ENCODE measurements at regions not wholly inside any gene's neighbourhood (a gene's known extent, or its start where the extent isn't known, plus 50 kb on each side); places are given as distances from the start of the nearest gene placed in this dataset.

- Histone ChIP-seq H3K9me3 (ENCODE audit: control insufficient read depth, low read depth, low read length) (peaks cover 6% of the 10 kb centered on the region), H4K8ac (replicated peaks; ENCODE audit: insufficient read length, low read depth, low read length) (no peak overlapping the region), H3K79me2 (ENCODE audit: insufficient read depth, low read length) (no peaks in the 10 kb centered on the region), H4K20me1 (ENCODE audit: control insufficient read depth, insufficient read depth, insufficient read length) (no peaks in the 10 kb centered on the region), H2BK20ac (ENCODE audit: low read depth, low read length, poor library complexity, severe bottlenecking) (no peak overlapping the region), H3K23me2 (ENCODE audit: insufficient read length, low read depth, low read length, poor library complexity, severe bottlenecking) (no peaks in the 10 kb centered on the region), H2BK120ac (ENCODE audit: low read depth, low read length, poor library complexity, severe bottlenecking) (no peak overlapping the region), H4K91ac (ENCODE audit: insufficient read length, low read depth, low read length) (no peak overlapping the region), H3T11ph (ENCODE audit: low read length) (no peak overlapping the region), H3K9ac (ENCODE audit: extremely low read depth, insufficient read length, low read length) (no peak overlapping the region), H3K4ac (ENCODE audit: low read depth, low read length) (no peak overlapping the region), H3K4me2 (ENCODE audit: insufficient read depth, insufficient read length, low read length) (no peak overlapping the region), H2BK5ac (ENCODE audit: insufficient read length, low read length) (no peak overlapping the region), H3K23ac (ENCODE audit: insufficient read length, low read depth, low read length) (no peak overlapping the region), H3K27me3 (ENCODE audit: insufficient read depth, low read length) (no peaks in the 10 kb centered on the region), H3K14ac (ENCODE audit: insufficient read depth, low read length) (no peak overlapping the region), H3K18ac (ENCODE audit: insufficient read length, low read depth, low read length) (no peak overlapping the region), H2BK12ac (ENCODE audit: insufficient read length, low read depth, low read length) (no peak overlapping the region), H2AK5ac (ENCODE audit: insufficient read length, low read length) (no peak overlapping the region), H3K27ac (ENCODE audit: insufficient read length, low read depth, low read length) (no peak overlapping the region), H3K4me1 (ENCODE audit: insufficient read depth, low read length) (no peaks in the 10 kb centered on the region), H2BK15ac (ENCODE audit: low read depth, low read length) (no peak overlapping the region), H3K79me1 (ENCODE audit: insufficient read depth, low read depth, low read length, poor library complexity, severe bottlenecking) (no peaks in the 10 kb centered on the region), H2AFZ (ENCODE audit: low read length) (no peak overlapping the region), H3K56ac (ENCODE audit: insufficient read length, low read depth, low read length) (no peak overlapping the region), H4K5ac (ENCODE audit: insufficient read length, low read depth, low read length) (no peak overlapping the region)
- DNase-seq, result no peak
- Mint-ChIP-seq H3K27ac (no peak overlapping the region), H3K36me3 (ENCODE audit: insufficient read depth in 1 of 3, low read depth in 3 of 3) (no peaks in the 10 kb centered on the region), H3K9me3 (peaks cover 0 to 2% of the 10 kb centered on the region in 2 experiments; a peak in 1 of 5 replicates), H3K27me3 (ENCODE audit: low read depth) (peaks cover 6% of the 10 kb centered on the region), H3K4me1 (no peaks in the 10 kb centered on the region), H3K4me3 (no peak overlapping the region)
- no CpG with 5 or more reads among the region's 2 CpGs for WGBS (ENCODE audit: extremely low coverage, insufficient read length, low lambda C conversion rate)
- TF ChIP-seq CTCF (conservative IDR thresholded peaks at IDR 0.05), result no peak
Measured at GRCh38 chr2:13576406-13577036, 859.8 kb downstream of the TRIB2 start.
